PC-9 (cell line): ENCODE measurements at regions not wholly inside any gene's neighbourhood (a gene's known extent, or its start where the extent isn't known, plus 50 kb on each side); places are given as distances from the start of the nearest gene placed in this dataset.

Source experiments
- BruUV-seq: library from RNA; stranded (reverse); fragments of 400-500 nt; replicated peaks from 2 replicates; lab custom pipeline; 2021; lab: Mats Ljungman, UMichigan
- CTCF ChIA-PET: fragments of 300-600 bp; sonication (Branson Sonifier 250); formaldehyde crosslinking; loops from one replicate; lab custom pipeline; 2022; ENCODE audit warnings: antibody characterized with exemption; lab: Charles Lee
- POLR2A ChIA-PET: fragments of 300-600 bp; sonication (Branson Sonifier 250); formaldehyde crosslinking; loops from one replicate; lab custom pipeline; 2022; ENCODE audit warnings: antibody characterized with exemption; ENCODE audit not compliant: unreplicated experiment; lab: Charles Lee
- DNase-seq, 2 experiments: peaks; one replicate each; pipeline versions ENCODE4 v3.0.0 to v3.0.0-alpha.2; 2015 to 2022; ENCODE audit warnings: mixed read lengths in 1 of 2
- H2AFZ ChIP-seq: fragments of 200-600 bp; sonication (generic); 2 replicates; pipeline ENCODE4 v1.8.1; 2017; ENCODE audit warnings: antibody characterized with exemption
- H3F3A ChIP-seq: fragments of 200-600 bp; sonication (generic); 2 replicates; pipeline ENCODE4 v1.8.1; 2017; ENCODE audit warnings: antibody characterized with exemption, mild to moderate bottlenecking, low read depth; ENCODE audit not compliant: insufficient read depth
- H3K27ac ChIP-seq: fragments of 200-600 bp; sonication (generic); 2 replicates; pipeline ENCODE4 v1.6.1; 2016; ENCODE audit warnings: mixed run types
- H3K27me3 ChIP-seq: fragments of 200-600 bp; sonication (generic); 2 replicates; pipeline ENCODE4 v1.6.1; 2016; ENCODE audit warnings: low read depth, mixed run types; ENCODE audit not compliant: insufficient read depth
- H3K36me3 ChIP-seq: fragments of 200-600 bp; sonication (generic); 2 replicates; pipeline ENCODE4 v1.6.1; 2016; ENCODE audit warnings: low read depth, mixed run types
- H3K4me1 ChIP-seq: fragments of 200-600 bp; sonication (generic); replicated peaks from 2 replicates; pipeline ENCODE4 v1.6.1; 2016; ENCODE audit warnings: mixed run types; ENCODE audit not compliant: insufficient read depth
- H3K4me2 ChIP-seq: fragments of 200-600 bp; sonication (generic); 2 replicates; pipeline ENCODE4 v1.6.1; 2017; ENCODE audit warnings: mixed run types
- H3K4me3 ChIP-seq: fragments of 200-600 bp; sonication (generic); 2 replicates; pipeline ENCODE4 v1.6.1; 2016; ENCODE audit warnings: mixed run types
- H3K79me2 ChIP-seq: fragments of 200-600 bp; sonication (generic); 2 replicates; pipeline ENCODE4 v1.6.1; 2017; ENCODE audit warnings: low read depth, mixed run types
- H3K9me2 ChIP-seq: fragments of 200-600 bp; sonication (generic); 2 replicates; pipeline ENCODE4 v1.8.1; 2017; ENCODE audit warnings: mild to moderate bottlenecking; ENCODE audit not compliant: insufficient read depth
- H3K9me3 ChIP-seq: fragments of 200-600 bp; sonication (generic); 2 replicates; pipeline ENCODE4 v1.8.1; 2016; ENCODE audit warnings: low read depth; ENCODE audit not compliant: insufficient read depth
- H4K20me1 ChIP-seq: fragments of 200-600 bp; sonication (generic); 2 replicates; pipeline ENCODE4 v1.8.1; 2017; ENCODE audit not compliant: insufficient read depth
- EZH2 ChIP-seq: fragments of 200-600 bp; sonication (generic); IDR thresholded peaks from 2 replicates; pipeline ENCODE4 v1.8.0; 2017; ENCODE audit warnings: antibody characterized with exemption, low read depth
- intact Hi-C: fragments of 100-400 bp; cut with micrococcal nuclease; formaldehyde crosslinking; loops from one replicate; pipeline ENCODE4 v1.10.0; 2022; ENCODE audit not compliant: unreplicated experiment
- TF ChIP-seq, protein P1 (sequence below): fragments of 200-600 bp; sonication (generic); conservative IDR thresholded peaks from 2 replicates; pipeline ENCODE4 v1.6.1; 2017; ENCODE audit warnings: mixed run types, antibody characterized with exemption, mild to moderate bottlenecking, moderate library complexity

DNA sequence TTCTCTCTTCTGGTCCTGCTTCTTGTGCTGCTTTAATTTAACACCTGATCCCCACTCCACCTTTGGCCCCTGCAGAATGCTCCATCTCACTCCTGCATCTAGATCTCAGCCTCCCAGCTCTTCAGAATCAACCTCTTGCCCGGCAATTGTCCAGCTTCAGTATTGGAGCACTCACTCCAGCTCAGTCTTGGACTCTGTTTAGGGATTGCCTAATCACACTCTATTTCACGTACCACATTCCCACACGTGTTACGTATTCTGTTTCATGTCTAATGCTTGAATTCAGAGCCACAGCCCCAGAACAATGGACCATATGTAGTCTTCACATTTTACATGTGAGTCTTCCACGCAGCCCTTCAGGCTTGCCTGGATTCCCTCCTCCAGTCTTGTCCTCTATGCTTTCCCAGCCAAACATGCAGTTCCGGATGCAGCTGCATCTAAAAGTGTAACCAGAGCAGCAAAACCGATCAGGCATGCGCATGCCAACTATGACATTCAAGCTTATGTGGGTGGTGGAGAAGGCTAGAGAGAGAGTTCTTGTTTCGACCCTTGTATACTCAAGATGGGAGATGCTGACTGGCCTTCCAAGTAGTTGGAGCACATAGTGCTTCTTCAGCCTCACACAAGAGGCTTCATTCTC is 105.2 kb upstream of the FAM9A start:
- Histone ChIP-seq H3K9me3 (no peaks in the 10 kb centered on the region), H3K27me3 (no peaks in the 10 kb centered on the region), H4K20me1 (no peaks in the 10 kb centered on the region), H3K4me2 (no peak overlapping the region), H3K9me2 (no peaks in the 10 kb centered on the region), H3F3A (no peaks in the 10 kb centered on the region), H3K4me3 (no peak overlapping the region), H3K4me1 (no peaks in the 10 kb centered on the region), H3K27ac (no peak overlapping the region), H3K79me2 (no peaks in the 10 kb centered on the region), H2AFZ (no peak overlapping the region), H3K36me3 (no peaks in the 10 kb centered on the region)
- BruUV-seq: no TSS peak
- TF ChIP-seq EZH2: no peak
- TF ChIP-seq, protein P1, sequence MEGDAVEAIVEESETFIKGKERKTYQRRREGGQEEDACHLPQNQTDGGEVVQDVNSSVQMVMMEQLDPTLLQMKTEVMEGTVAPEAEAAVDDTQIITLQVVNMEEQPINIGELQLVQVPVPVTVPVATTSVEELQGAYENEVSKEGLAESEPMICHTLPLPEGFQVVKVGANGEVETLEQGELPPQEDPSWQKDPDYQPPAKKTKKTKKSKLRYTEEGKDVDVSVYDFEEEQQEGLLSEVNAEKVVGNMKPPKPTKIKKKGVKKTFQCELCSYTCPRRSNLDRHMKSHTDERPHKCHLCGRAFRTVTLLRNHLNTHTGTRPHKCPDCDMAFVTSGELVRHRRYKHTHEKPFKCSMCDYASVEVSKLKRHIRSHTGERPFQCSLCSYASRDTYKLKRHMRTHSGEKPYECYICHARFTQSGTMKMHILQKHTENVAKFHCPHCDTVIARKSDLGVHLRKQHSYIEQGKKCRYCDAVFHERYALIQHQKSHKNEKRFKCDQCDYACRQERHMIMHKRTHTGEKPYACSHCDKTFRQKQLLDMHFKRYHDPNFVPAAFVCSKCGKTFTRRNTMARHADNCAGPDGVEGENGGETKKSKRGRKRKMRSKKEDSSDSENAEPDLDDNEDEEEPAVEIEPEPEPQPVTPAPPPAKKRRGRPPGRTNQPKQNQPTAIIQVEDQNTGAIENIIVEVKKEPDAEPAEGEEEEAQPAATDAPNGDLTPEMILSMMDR: no peak
- intact Hi-C loops: no loop called here
- ChIA-PET POLR2A (no interaction called here), CTCF (no interaction called here)
- no peak for DNase-seq

DNA sequence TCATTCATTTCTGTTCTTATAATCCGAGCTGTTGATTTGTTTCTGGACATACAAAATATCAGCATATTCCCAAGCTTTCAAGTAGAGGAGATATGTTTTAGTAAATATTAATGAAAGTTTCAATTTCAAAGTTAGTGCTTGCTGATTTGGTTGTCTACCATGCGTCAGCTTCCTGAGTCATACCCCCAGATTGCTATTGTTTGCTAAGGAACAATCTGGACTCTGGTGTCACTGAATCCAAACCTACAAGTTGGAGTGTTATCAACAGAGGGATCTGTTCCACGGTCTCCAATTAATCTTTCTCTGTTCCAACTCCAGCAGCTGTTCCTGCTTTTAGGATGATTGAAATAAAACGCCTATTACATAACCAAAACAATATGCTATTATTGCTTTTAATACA is 96.1 kb upstream of the FAM9A start:
- no peaks in the 10 kb centered on the region for H3K9me3 ChIP-seq
- H3K79me2 ChIP-seq: no peaks in the 10 kb centered on the region
- no peaks in the 10 kb centered on the region for H4K20me1 ChIP-seq
- POLR2A ChIA-PET: no interaction called here
- no peaks in the 10 kb centered on the region for H3K36me3 ChIP-seq
- TF ChIP-seq EZH2: no peak
- TF ChIP-seq, protein P1: no peak
- no peak for DNase-seq
- no peak overlapping the region for H3K4me2 ChIP-seq
- no peaks in the 10 kb centered on the region for H3K4me1 ChIP-seq
- H3K9me2 ChIP-seq: no peaks in the 10 kb centered on the region
- intact Hi-C loops: no loop called here
- no peak overlapping the region for H3K27ac ChIP-seq
- BruUV-seq: no TSS peak
- H3K27me3 ChIP-seq: no peaks in the 10 kb centered on the region
- no peak overlapping the region for H2AFZ ChIP-seq
- CTCF ChIA-PET: interaction anchor here (0.5 kb wide), 1 partner anchor 152 kb away, joined by 7 read pairs; no protein-coding TSS in a partner anchor
- H3K4me3 ChIP-seq: no peak overlapping the region
- no peaks in the 10 kb centered on the region for H3F3A ChIP-seq

DNA sequence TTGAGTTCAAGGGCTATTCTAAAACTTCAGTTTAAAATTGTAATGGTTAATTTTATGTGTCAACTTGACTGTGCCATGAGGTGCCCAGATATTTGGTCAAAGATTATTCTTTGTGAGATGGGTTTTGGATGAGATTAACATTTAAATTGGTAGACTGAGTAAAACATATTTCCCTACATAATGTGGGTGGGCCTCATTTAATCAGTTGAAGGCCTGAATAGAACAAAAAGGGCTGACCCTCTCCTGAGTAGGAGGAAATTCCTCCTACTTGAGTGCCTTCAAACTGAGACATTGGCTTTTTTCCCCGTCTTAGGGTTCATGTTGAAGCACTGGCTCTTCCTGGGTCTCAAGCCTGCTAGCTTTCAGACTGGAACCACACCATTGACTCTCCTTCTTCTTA is 89.6 kb upstream of the FAM9A start:
- H3K4me3 ChIP-seq: no peak overlapping the region
- DNase-seq: no peak
- H3F3A ChIP-seq: no peaks in the 10 kb centered on the region
- no peak overlapping the region for H2AFZ ChIP-seq
- H3K27me3 ChIP-seq: no peaks in the 10 kb centered on the region
- H3K4me1 ChIP-seq: no peaks in the 10 kb centered on the region
- H3K9me2 ChIP-seq: no peaks in the 10 kb centered on the region
- H3K4me2 ChIP-seq: no peak overlapping the region
- H3K27ac ChIP-seq: no peak overlapping the region
- H3K79me2 ChIP-seq: no peaks in the 10 kb centered on the region
- H3K9me3 ChIP-seq: no peaks in the 10 kb centered on the region
- no TSS peak for BruUV-seq
- no peak for TF ChIP-seq EZH2
- TF ChIP-seq, protein P1: no peak
- H4K20me1 ChIP-seq: no peaks in the 10 kb centered on the region
- H3K36me3 ChIP-seq: no peaks in the 10 kb centered on the region
- ChIA-PET POLR2A (no interaction called here), CTCF (no interaction called here)
- intact Hi-C loops: no loop called here
